OCI-M2 (cell line): ENCODE measurements at regions not wholly inside any gene's neighbourhood (a gene's known extent, or its start where the extent isn't known, plus 50 kb on each side); places are given as distances from the start of the nearest gene placed in this dataset.

ENCODE experiments used
- DNase-seq: peaks from one replicate; lab custom pipeline; 2025; ENCODE audit not compliant: unreplicated experiment; lab: John Stamatoyannopoulos, UW

GRCh38 chrX:39811376-39811775 lies 286.4 kb downstream of the BCOR start:
- no peak for DNase-seq

DNA sequence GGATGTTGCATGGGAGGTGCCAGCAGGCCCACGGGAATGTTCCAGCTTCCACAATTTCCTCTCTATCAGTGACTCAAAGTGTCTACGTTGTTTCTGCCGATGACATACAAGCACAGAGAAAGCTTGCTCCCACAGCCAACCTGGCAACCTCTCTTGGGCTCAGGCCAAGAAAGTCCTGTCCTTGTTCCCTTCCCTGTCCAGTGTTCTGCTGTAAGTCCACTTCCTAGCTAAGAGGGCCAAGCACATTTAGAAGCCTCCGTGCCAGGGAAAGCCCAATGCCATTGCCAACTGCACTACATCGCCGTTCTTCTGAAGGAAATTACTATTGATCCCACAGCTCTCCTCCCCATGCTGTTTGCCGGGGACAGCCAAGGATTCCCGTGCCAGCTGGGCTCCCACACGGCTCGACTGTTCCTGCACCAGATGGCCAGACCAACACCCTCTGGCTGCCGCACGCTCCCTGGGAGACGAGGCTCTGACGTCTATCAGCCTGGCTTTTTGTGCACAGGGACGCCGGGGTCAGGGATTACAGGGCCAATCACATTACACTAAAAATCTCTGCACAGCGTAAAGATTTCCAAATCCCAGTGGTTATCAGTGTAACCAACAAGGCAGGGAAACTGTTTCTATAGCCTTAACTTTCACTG lies 284.0 kb downstream of the BCOR start:
- DNase-seq = no peak

GRCh38 chrX:39814391-39814790 lies 283.4 kb downstream of the BCOR start:
- no peak for DNase-seq

- DNase-seq = peak; percentile 10
Observed at GRCh38 chrX:39815631-39816030, 282.1 kb downstream of the BCOR start.

GRCh38 chrX:39816871-39817731 lies 280.7 kb downstream of the BCOR start:
- peak; percentile 7 for DNase-seq

DNA sequence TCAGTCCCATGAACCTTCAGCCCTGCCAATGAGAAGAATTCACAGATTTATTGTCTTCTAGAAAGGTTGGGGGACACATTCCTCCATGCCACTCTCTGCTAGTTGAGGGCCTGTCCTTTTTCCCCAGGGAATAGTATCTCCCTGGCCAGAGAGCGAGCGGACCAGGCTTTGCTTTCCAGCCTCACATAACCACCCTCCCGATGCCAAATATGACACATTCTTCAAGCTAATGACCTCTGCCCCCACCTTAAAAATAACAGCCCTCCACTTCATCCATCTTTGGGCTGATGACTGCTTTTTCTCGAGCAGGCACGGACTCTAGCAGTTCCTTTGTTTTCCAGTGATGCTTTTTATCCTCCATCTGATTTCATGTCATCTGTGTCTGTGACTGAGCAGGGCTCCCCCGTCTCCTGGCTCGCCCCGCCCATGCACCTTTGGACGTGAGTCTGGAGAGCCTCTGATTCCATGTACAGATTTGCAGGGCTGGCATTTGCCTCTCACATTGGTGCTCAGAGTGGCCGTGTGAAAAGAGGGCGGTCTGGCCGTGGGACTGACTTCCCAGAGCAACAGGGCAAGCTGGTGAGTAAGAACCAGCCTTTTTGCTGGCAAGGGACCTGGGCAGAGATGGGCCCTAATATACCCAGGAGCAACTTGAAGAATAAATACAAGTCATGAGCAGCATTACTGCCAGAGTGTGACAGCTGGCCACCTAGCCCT lies 279.8 kb downstream of the BCOR start:
- no peak for DNase-seq

- no peak for DNase-seq
Observed at GRCh38 chrX:39818750-39819149, 279.0 kb downstream of the BCOR start.

DNA sequence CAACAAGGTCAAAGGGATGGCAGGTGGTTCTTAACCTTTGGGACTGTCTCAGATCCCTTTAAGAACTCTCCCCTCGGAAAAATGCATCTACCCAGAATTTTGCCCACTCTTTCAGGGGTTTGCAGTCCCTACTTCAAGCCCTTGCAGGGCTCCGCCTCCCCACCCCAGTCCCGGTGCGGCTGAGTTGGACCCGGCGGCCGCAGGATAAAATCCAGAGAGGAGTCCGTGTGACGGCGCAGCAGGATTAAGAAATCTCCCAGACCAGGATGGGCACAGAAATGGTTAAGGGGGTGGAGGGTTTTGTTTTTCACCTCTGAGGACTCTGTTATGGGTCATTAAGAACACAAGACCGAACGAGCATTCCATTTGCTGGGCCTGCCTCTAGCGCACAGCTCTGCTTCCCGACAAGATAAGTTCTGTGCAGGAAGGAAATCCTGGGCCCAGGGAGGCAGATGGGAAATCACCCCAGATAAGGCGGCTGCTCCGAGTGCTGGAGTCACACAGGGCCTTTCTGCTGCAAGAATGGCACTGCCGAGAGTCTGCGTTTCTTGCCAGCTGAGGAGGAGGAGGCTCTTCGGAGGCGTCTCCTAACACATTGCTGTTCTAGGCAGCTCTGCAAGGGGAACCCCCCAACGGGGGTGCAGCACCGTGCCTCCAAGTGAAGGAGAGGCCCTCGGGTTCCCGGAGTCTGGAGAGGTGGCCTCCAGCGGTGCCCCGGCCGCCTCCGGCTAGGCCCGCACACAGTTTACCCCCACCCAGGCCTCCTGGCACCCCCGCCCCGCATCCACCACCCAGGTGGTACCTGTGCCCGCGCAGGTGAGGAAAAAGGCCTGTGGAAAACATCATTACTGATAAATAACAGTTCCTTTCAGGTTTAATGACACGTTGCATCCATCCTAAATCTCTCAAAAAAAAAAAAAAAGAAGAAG lies 277.6 kb downstream of the BCOR start:
- no peak for DNase-seq

DNA sequence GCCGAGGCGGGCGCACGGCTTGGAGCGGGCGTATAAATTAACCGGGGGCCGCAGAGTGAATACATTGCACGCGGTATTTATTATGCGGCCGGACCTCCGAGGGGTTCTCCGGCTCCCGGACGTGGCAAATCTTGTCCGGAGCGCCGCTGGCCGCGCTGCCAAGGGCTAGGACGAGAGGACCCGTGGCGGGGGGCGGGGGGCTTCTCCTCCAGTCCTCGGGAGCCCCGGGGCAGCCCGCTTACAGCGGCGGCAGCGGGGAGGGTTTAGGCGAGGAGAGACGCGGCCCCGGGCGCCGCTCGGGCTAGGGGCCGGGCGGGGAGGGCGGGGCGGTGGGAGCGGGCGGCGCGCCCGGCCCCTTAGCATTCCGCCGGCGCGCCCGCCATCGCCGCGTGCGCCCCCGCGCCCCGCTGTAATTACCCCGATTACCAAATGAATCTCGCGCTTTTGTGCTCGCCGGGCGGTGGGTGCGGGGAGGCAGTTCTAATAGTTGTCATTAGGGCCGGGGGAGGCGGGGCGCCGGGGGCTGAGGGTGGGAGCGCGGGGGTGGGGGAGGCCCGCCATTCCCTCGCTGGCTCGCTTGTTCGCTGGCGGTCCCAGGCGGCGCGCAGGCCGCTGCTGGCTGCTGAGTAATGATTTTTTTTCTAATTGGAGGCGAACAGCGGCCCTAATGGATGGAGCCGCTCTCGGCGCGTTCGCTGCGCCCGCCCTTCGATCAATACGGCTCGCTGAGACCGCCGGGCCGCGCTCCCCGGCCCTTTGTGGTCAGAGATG lies 276.6 kb downstream of the BCOR start:
- DNase-seq = no peak

- no peak for DNase-seq
Observed at GRCh38 chrX:39821709-39822095, 276.1 kb downstream of the BCOR start.

- no peak for DNase-seq
Observed at GRCh38 chrX:39822133-39822748, 275.5 kb downstream of the BCOR start.

- no peak for DNase-seq
Observed at GRCh38 chrX:39823424-39823823, 274.3 kb downstream of the BCOR start.

DNA sequence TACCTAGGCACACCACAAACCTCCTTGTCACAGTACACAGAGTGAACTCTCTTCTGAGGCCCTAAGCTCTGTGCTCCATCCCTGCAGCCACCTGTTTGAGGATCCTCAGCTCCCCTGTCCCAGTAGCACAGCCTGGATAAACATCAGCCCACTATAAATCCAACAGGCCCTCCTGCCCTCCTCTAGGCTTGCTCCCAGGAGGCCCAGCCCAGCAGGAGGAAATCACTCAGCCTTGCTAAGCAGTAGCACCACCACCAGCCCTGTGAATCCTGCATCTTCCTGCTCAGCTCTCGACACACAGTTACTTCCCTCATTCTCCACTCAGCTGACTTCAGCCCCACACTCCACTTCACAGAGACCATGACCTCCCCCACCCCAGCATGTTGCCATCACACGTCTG lies 273.9 kb downstream of the BCOR start:
- DNase-seq = no peak

DNA sequence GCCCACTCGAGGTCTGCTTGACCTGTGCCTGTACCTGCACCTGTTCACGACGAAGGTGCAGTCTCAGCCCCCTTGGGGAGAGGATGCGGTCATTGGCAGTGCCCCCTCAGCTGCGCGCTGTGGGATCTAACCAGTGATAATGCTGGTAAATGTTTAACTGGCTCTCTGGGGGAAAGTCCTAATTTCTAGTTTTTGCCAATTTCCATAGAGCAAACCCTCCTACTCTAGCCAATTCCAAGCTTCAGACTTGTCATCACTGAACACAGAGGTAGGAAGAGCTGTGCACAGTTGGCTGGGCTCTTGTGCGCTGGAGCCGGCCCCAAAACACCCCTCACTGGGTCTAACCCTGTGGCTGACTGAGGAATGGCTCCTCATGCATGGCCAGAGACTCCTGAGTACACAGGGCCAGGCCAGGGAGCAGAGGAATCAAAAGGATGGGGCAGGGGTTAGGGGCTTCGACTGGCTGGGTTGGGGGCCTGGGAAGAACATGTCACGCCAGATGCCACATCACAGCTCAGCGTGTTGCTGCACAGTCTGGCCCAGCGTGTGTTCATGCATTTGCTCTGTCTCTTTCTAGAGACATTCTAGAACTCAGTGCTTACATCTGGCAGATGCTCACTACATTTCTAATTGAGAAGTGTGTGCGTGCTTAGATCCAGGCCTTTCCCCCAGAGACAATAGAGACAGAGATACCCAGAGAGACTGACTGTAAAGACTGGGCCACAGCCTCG lies 270.8 kb downstream of the BCOR start:
- DNase-seq = no peak

- DNase-seq = no peak
Observed at GRCh38 chrX:39827951-39828350, 269.8 kb downstream of the BCOR start.

- DNase-seq = no peak
Observed at GRCh38 chrX:39828971-39829370, 268.8 kb downstream of the BCOR start.

DNA sequence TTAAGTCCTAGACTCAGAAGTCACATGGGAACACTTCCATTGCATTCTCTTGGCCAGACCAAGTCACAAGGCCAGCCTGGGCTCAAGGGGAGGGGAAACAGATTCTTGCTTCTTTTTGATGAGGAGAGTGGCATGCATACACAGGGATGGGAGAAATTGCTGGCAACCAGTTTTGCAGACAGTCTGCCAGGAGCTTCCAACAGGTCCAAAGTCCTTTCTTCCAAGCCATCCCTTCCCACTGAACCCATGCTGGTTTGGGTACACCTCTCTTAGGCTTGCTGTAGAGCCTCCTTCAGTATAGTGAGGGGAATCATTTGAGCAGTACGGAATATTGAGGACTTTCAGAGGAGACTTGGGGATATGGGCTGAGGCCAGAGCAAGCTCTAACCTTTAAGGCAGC lies 267.8 kb downstream of the BCOR start:
- no peak for DNase-seq

- DNase-seq = no peak
Observed at GRCh38 chrX:39830414-39830813, 267.3 kb downstream of the BCOR start.

GRCh38 chrX:39832211-39832610 lies 265.5 kb downstream of the BCOR start:
- no peak for DNase-seq
